HG02763 (cell line): ENCODE measurements at regions not wholly inside any gene's neighbourhood (a gene's known extent, or its start where the extent isn't known, plus 50 kb on each side); places are given as distances from the start of the nearest gene placed in this dataset.

Experiments
- ATAC-seq: cut with Tn5 transposase; IDR thresholded peaks from one replicate; pipeline ENCODE4 v1.9.1; 2021; ENCODE audit warnings: mild to moderate bottlenecking, moderate library complexity; ENCODE audit not compliant: unreplicated experiment

DNA sequence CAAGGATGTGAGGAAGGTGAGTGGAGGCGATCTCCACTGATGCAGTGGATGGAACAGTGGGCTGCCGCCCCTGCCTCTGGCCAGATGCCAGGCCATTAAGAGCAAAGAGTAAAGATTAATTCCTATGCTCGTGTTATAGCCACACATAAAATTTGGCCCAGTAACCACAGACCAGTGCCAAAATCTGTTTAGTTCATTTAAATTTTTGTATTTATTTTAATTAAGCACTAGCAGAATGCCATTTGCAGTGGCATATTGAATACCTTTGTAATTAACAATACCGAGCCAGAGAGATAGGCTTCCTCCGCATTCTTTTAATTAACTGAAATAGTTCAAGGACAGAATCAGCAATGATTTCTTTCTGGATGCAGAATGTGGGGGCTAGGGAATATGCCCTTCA lies 179.8 kb downstream of the MED10 start:
- ATAC-seq: no peak

DNA sequence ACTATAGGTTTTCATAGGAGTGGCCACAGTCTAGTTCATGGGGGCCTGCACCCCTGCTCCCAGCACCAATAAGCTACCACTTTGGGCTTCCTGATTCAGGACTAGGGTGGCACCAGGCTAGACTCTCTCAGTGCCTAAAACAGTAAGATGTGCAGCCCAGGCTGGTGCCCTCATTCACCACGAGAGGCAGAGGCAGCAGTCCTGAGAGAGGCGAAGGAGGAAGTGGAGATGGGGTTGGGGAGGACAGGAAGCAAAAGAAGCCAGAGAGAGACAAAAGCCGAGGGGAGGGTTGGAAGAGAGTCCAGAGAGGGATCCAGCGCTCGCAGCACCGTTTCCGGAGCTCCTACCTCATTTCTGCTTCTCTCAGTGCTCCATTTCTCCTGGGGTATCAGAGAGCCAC lies 180.9 kb downstream of the MED10 start:
- no peak for ATAC-seq

- no peak for ATAC-seq
Measured at GRCh38 chr5:6195711-6196358, 182.5 kb downstream of the MED10 start.

- ATAC-seq: no peak
Measured at GRCh38 chr5:6194906-6195612, 183.3 kb downstream of the MED10 start.

- no peak for ATAC-seq
Measured at GRCh38 chr5:6194261-6194875, 184.0 kb downstream of the MED10 start.

GRCh38 chr5:6193310-6193709 lies 185.0 kb downstream of the MED10 start:
- ATAC-seq: no peak

DNA sequence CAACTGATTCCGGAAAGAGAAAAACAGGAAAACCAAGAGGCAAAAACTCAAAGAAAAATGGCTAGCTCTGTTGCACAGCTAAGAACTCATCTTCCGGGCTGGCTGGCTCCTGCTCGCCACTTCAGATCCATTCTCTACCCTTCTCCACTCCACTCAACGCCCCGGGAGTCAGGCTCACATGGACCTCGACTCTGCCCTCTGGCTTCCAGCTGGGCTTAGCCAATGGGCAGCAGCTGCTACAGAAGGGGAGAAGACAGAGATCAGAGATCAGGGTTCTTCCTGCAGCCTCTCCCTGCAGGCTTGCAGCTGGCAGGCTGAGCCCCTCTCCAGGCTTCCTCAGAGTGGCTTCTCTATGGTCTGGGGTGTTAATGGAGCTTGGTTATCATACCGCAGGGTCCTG lies 187.5 kb downstream of the MED10 start:
- ATAC-seq: no peak

DNA sequence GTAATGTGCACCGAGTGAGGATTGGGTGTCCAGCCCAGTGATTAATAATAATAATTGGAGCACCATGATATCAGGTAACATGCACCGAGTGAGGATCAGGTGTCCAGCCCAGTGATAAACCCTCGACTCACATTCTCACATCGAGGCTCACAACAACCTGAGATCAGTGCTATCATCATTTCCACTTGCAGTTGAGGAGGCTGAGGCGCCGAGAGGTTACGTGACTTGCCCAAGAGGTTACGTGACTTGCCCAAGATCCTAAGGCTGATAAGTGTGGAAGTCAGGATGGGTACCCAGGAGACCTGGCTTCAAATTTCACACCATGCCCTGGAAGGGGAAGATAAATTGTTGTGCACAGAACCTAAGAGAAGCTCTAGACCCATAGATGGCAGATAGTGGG lies 189.4 kb downstream of the MED10 start:
- ATAC-seq: no peak

GRCh38 chr5:6188344-6188743 lies 190.0 kb downstream of the MED10 start:
- peak; percentile 97 for ATAC-seq

GRCh38 chr5:6187501-6187900 lies 190.8 kb downstream of the MED10 start:
- ATAC-seq: no peak

GRCh38 chr5:6185574-6185973 lies 192.8 kb downstream of the MED10 start:
- no peak for ATAC-seq

DNA sequence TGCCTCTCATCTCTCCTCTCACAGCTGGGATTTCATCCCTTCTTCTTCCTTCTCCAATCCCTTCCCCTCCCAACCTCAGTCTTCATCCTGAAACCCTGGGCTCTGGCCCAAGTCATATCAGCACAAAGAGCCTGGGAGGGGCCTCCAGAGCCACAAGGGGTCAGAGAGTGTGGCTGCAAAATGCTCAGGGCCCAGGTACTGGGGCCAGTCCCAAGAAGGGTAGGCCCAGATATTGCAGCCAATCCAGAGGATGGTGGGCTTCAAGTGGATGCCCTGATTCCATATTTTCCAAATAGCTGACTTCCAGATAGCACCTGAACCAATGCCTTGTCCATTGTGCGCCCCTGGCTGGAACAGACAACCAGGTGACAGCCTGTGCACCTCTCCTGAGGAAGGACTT lies 193.9 kb downstream of the MED10 start:
- no peak for ATAC-seq

DNA sequence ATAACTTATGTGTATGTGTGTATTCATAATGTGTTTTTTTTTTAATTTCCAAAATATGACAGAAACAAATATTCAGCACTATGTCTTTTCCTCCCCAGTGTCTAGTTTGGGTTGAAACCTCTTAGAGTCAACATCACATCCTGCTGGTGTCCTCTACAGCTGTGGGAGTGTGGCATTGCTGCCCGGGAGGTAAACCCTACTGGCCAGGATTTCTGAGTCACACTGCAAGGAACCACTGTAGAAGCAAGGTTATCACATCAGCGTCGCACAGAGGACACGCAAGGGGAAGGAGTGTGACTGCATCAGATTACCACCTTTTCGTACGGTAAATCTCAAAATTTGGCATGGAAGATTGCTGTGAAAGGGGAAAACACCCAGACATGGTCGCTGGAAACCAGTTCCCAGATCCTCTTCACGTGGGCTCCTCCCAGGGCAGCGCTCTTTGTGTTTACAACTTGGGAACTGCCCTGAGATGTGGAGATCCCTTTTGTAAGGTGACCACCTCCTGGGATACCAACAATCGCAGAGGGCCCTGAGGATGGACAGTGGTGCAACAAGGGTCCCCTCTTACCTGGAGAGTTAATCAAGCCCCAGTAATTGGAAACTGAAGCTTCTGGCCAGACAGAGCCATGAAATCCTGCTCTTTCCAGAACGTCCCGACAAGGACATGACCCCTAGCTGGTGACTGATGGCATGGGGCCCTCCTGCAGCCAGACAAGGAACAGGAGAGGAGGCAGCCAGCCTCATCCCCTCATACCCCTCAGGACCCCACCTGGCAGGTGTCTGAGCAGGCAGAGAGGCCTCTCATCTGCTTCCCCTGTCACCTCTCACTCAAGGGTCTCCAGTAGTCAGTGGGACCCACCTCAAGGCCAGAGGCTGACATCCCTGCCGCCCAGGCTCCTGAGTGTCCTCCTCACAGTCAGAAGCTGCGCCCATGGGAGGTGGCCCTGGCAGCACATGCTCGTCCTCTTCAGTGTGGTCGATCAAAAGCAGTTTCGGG lies 194.7 kb downstream of the MED10 start:
- ATAC-seq: no peak

- ATAC-seq: no peak
Measured at GRCh38 chr5:6182271-6182815, 196.0 kb downstream of the MED10 start.

GRCh38 chr5:6181871-6182270 lies 196.5 kb downstream of the MED10 start:
- no peak for ATAC-seq

GRCh38 chr5:6181147-6181729 lies 197.1 kb downstream of the MED10 start:
- ATAC-seq: no peak

DNA sequence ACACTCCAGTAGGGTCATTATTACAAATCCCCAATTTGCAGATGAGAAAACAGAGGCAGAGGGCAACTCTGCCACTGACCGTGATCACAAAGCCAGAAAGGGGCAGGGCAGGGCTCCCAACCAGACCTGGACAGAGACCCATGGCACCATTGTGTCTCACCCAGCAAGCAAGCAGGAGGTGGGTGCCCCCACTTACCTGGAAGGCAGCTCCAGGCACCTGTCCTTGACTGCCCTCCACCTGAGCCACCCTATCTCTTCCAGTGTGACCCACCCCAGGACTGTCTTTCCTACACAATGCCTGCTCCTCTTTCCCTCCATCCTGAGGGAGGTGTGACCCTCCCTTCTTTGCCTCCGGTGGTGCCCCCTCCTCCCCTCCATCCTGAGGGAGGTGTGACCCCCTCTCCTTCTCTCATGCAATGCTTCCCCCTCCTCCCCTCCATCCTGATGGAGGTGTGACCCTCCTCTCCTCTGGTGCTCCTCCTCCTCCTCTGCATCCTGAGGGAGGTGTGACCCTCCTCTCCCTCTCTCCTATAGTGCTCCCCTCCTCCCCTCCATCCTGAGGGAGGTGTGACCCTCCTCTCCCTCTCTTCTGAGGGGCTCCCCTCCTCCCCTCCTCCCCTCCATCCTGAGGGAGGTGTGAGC lies 198.0 kb downstream of the MED10 start:
- no peak for ATAC-seq

GRCh38 chr5:6178846-6179532 lies 199.4 kb downstream of the MED10 start:
- ATAC-seq: no peak

GRCh38 chr5:6177926-6178325 lies 200.4 kb downstream of the MED10 start:
- ATAC-seq: no peak
